ENCODE measurements at regions not wholly inside any gene's neighbourhood (a gene's known extent, or its start where the extent isn't known, plus 50 kb on each side); places are given as distances from the start of the nearest gene placed in this dataset.

GRCh38 chr18:25425024-25425423 is 73.1 kb upstream of the ZNF521 start:
- no peak for DNase-seq

- no peak for DNase-seq
Measured at GRCh38 chr18:25423760-25424159, 71.8 kb upstream of the ZNF521 start.

GRCh38 chr18:25423267-25423666 is 71.3 kb upstream of the ZNF521 start:
- DNase-seq = no peak

GRCh38 chr18:25422230-25422629 is 70.3 kb upstream of the ZNF521 start:
- DNase-seq = no peak

GRCh38 chr18:25420077-25420825 is 68.3 kb upstream of the ZNF521 start:
- no peak for DNase-seq

- DNase-seq = no peak
Measured at GRCh38 chr18:25416374-25416773, 64.4 kb upstream of the ZNF521 start.

GRCh38 chr18:25409971-25410370 is 58.0 kb upstream of the ZNF521 start:
- DNase-seq = no peak

- no peak for DNase-seq
Measured at GRCh38 chr18:25408293-25408692, 56.3 kb upstream of the ZNF521 start.

All from NCI-H345 (cell line).